Chondrocyte (in vitro differentiated cells): ENCODE measurements at regions not wholly inside any gene's neighbourhood (a gene's known extent, or its start where the extent isn't known, plus 50 kb on each side); places are given as distances from the start of the nearest gene placed in this dataset.

Experiments used
- DNase-seq: peaks from one replicate; pipeline ENCODE4 v3.0.0; 2021; ENCODE audit warnings: mixed read lengths, low spot score
- H3K27ac Mint-ChIP-seq: one replicate; pipeline ENCODE4 v1.8.0; 2021; ENCODE audit warnings: mild to moderate bottlenecking, moderate library complexity, mixed read lengths; ENCODE audit not compliant: unreplicated experiment
- H3K27me3 Mint-ChIP-seq: 2 replicates; pipeline ENCODE4 v1.8.0; 2021; ENCODE audit warnings: low read depth, mixed read lengths
- H3K36me3 Mint-ChIP-seq: 2 replicates; pipeline ENCODE4 v1.8.0; 2021; ENCODE audit warnings: low read depth, mixed read lengths
- H3K4me1 Mint-ChIP-seq: 2 replicates; pipeline ENCODE4 v1.8.0; 2021; ENCODE audit warnings: low read depth, mild to moderate bottlenecking, mixed read lengths
- H3K4me3 Mint-ChIP-seq: one replicate; pipeline ENCODE4 v1.8.0; 2021; ENCODE audit warnings: mild to moderate bottlenecking, moderate library complexity, mixed read lengths; ENCODE audit not compliant: unreplicated experiment
- H3K9me3 Mint-ChIP-seq: 2 replicates; pipeline ENCODE4 v1.8.0; 2021; ENCODE audit warnings: low read depth, mixed read lengths
- CTCF ChIP-seq: fragments of 200-600 bp; sonication (generic); IDR thresholded peaks from 2 replicates; pipeline ENCODE4 v1.5.0; 2021; ENCODE audit warnings: antibody characterized with exemption, mild to moderate bottlenecking, moderate library complexity

- H3K4me3 Mint-ChIP-seq: no peak overlapping the region
- peaks cover 67% of the 10 kb centered on the region for H3K27me3 Mint-ChIP-seq
- H3K4me1 Mint-ChIP-seq: no peaks in the 10 kb centered on the region
- peaks cover 7% of the 10 kb centered on the region for H3K9me3 Mint-ChIP-seq
- no peak overlapping the region for H3K27ac Mint-ChIP-seq
- TF ChIP-seq CTCF: no peak
- no peak for DNase-seq
- peaks cover 2% of the 10 kb centered on the region for H3K36me3 Mint-ChIP-seq
Observed at GRCh38 chr17:73835605-73836004, 191.4 kb upstream of the SDK2 start.

GRCh38 chr17:73838815-73839214, 194.6 kb upstream of the SDK2 start:
- Mint-ChIP-seq H3K9me3 (peaks cover 7% of the 10 kb centered on the region), H3K27ac (no peak overlapping the region), H3K4me3 (no peak overlapping the region), H3K27me3 (peaks cover 63% of the 10 kb centered on the region), H3K36me3 (peaks cover 2% of the 10 kb centered on the region), H3K4me1 (no peaks in the 10 kb centered on the region)
- DNase-seq: no peak
- TF ChIP-seq CTCF: no peak

GRCh38 chr17:73840829-73841228, 196.6 kb upstream of the SDK2 start:
- Mint-ChIP-seq H3K27me3 (peaks cover 55% of the 10 kb centered on the region), H3K9me3 (peaks cover 7% of the 10 kb centered on the region), H3K27ac (no peak overlapping the region), H3K4me1 (no peaks in the 10 kb centered on the region), H3K36me3 (peaks cover 2% of the 10 kb centered on the region), H3K4me3 (no peak overlapping the region)
- no peak for TF ChIP-seq CTCF
- DNase-seq: no peak

GRCh38 chr17:73841431-73842060, 197.3 kb upstream of the SDK2 start:
- H3K27ac Mint-ChIP-seq: no peak overlapping the region
- H3K27me3 Mint-ChIP-seq: peaks cover 48% of the 10 kb centered on the region
- H3K4me3 Mint-ChIP-seq: no peak overlapping the region
- peaks cover 2% of the 10 kb centered on the region for H3K36me3 Mint-ChIP-seq
- peak; percentile 71 for TF ChIP-seq CTCF
- no peaks in the 10 kb centered on the region for H3K4me1 Mint-ChIP-seq
- DNase-seq: no peak
- H3K9me3 Mint-ChIP-seq: peaks cover 7% of the 10 kb centered on the region

- peaks cover 13% of the 10 kb centered on the region for H3K27me3 Mint-ChIP-seq
- no peak for TF ChIP-seq CTCF
Observed at GRCh38 chr17:73847952-73848351, 203.7 kb upstream of the SDK2 start.

More at GRCh38 chr17:73847952-73848351, 203.7 kb upstream of the SDK2 start:
- Mint-ChIP-seq H3K36me3 (no peaks in the 10 kb centered on the region), H3K9me3 (no peaks in the 10 kb centered on the region), H3K27ac (no peak overlapping the region), H3K4me1 (no peaks in the 10 kb centered on the region), H3K4me3 (no peak overlapping the region)
- DNase-seq: no peak
